ENCODE measurements at regions not wholly inside any gene's neighbourhood (a gene's known extent, or its start where the extent isn't known, plus 50 kb on each side); places are given as distances from the start of the nearest gene placed in this dataset.

- TF ChIP-seq, protein P1, sequence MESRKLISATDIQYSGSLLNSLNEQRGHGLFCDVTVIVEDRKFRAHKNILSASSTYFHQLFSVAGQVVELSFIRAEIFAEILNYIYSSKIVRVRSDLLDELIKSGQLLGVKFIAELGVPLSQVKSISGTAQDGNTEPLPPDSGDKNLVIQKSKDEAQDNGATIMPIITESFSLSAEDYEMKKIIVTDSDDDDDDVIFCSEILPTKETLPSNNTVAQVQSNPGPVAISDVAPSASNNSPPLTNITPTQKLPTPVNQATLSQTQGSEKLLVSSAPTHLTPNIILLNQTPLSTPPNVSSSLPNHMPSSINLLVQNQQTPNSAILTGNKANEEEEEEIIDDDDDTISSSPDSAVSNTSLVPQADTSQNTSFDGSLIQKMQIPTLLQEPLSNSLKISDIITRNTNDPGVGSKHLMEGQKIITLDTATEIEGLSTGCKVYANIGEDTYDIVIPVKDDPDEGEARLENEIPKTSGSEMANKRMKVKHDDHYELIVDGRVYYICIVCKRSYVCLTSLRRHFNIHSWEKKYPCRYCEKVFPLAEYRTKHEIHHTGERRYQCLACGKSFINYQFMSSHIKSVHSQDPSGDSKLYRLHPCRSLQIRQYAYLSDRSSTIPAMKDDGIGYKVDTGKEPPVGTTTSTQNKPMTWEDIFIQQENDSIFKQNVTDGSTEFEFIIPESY (IDR thresholded peaks at IDR 0.05), result no peak
- TF ChIP-seq, protein P2, sequence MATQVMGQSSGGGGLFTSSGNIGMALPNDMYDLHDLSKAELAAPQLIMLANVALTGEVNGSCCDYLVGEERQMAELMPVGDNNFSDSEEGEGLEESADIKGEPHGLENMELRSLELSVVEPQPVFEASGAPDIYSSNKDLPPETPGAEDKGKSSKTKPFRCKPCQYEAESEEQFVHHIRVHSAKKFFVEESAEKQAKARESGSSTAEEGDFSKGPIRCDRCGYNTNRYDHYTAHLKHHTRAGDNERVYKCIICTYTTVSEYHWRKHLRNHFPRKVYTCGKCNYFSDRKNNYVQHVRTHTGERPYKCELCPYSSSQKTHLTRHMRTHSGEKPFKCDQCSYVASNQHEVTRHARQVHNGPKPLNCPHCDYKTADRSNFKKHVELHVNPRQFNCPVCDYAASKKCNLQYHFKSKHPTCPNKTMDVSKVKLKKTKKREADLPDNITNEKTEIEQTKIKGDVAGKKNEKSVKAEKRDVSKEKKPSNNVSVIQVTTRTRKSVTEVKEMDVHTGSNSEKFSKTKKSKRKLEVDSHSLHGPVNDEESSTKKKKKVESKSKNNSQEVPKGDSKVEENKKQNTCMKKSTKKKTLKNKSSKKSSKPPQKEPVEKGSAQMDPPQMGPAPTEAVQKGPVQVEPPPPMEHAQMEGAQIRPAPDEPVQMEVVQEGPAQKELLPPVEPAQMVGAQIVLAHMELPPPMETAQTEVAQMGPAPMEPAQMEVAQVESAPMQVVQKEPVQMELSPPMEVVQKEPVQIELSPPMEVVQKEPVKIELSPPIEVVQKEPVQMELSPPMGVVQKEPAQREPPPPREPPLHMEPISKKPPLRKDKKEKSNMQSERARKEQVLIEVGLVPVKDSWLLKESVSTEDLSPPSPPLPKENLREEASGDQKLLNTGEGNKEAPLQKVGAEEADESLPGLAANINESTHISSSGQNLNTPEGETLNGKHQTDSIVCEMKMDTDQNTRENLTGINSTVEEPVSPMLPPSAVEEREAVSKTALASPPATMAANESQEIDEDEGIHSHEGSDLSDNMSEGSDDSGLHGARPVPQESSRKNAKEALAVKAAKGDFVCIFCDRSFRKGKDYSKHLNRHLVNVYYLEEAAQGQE (IDR thresholded peaks at IDR 0.05), result no peak
- TF ChIP-seq HNF4G (IDR thresholded peaks at IDR 0.05) (no peak), EGR1 (IDR thresholded peaks at IDR 0.05; ENCODE audit: low read depth in 2 of 2) (no peak), RAD21 (IDR thresholded peaks at IDR 0.05) (no peak), TAF1 (conservative IDR thresholded peaks at IDR 0.05) (no peak), GABPA (IDR thresholded peaks at IDR 0.05 in 1 of 2, conservative IDR thresholded peaks at IDR 0.05 in 1 of 2) (no peak), JUND (IDR thresholded peaks at IDR 0.05) (no peak), NR2F2 (IDR thresholded peaks at IDR 0.05) (no peak)
- TF ChIP-seq, protein P3, sequence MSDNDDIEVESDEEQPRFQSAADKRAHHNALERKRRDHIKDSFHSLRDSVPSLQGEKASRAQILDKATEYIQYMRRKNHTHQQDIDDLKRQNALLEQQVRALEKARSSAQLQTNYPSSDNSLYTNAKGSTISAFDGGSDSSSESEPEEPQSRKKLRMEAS (IDR thresholded peaks at IDR 0.05), result no peak
- TF ChIP-seq, protein P4, sequence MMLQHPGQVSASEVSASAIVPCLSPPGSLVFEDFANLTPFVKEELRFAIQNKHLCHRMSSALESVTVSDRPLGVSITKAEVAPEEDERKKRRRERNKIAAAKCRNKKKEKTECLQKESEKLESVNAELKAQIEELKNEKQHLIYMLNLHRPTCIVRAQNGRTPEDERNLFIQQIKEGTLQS (IDR thresholded peaks at IDR 0.05), result no peak
- Histone ChIP-seq H3K9me3 (ENCODE audit: control insufficient read depth in 4 of 4, low read length in 3 of 4) (no peaks in the 10 kb centered on the region), H3K27ac (ENCODE audit: low read depth in 1 of 2, low read length in 2 of 2) (no peak overlapping the region), H3K9ac (ENCODE audit: low read depth in 1 of 2, low read length in 2 of 2) (no peak overlapping the region), H3K4me3 (ENCODE audit: low read depth in 1 of 3, low read length in 3 of 3) (no peak overlapping the region), H3K4me1 (ENCODE audit: control insufficient read depth in 4 of 4, insufficient read depth in 4 of 4, low read length in 3 of 4) (no peaks in the 10 kb centered on the region), H3K36me3 (ENCODE audit: control insufficient read depth in 4 of 4, insufficient read depth in 3 of 4, low read depth in 1 of 4, low read length in 3 of 4) (no peaks in the 10 kb centered on the region), H3K27me3 (ENCODE audit: control insufficient read depth in 4 of 4, insufficient read depth in 4 of 4, low read length in 3 of 4) (no peaks in the 10 kb centered on the region)
- DNase-seq (ENCODE audit: low spot score), result no peak
These were observed 1210.7 kb upstream of the PCDH9 start for GRCh38 chr13:68440874-68441273.

DNA sequence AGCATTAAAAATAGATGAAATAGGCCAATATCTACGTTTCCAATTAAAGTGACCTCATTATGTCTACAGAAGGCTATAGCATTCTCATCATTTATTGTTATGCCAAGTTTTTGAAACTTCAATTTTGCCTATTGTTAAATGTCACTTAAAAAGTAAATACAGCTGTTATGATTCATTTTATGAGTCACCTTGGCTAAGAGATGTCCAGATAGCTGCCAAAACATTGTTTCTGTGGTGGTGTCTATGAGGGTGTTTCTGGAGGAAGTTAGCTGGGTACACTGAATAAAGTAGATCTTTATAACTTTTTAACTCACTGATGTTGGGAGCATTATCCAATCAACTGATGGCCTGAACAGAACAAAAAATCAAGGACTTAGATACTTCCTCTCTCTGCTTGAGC is 1209.7 kb upstream of the PCDH9 start:
- no peaks in the 10 kb centered on the region for H3K27me3 ChIP-seq (ENCODE audit: control insufficient read depth in 4 of 4, insufficient read depth in 4 of 4, low read length in 3 of 4)
- WGBS, result 40% methylated on average over 1 of the region's 1 CpG
- DNase-seq (ENCODE audit: low spot score), result no peak
- no peak overlapping the region for H3K9ac ChIP-seq (ENCODE audit: low read depth in 1 of 2, low read length in 2 of 2)
- no peak overlapping the region for H3K27ac ChIP-seq (ENCODE audit: low read depth in 1 of 2, low read length in 2 of 2)
- TF ChIP-seq TAF1 (conservative IDR thresholded peaks at IDR 0.05) (no peak), YY1 (IDR thresholded peaks at IDR 0.05) (no peak), RAD21 (IDR thresholded peaks at IDR 0.05) (no peak), RXRA (IDR thresholded peaks at IDR 0.05) (no peak), NR2F2 (IDR thresholded peaks at IDR 0.05) (no peak), GABPA (IDR thresholded peaks at IDR 0.05 in 1 of 2, conservative IDR thresholded peaks at IDR 0.05 in 1 of 2) (no peak), EGR1 (IDR thresholded peaks at IDR 0.05; ENCODE audit: low read depth in 2 of 2) (no peak), HNF4G (IDR thresholded peaks at IDR 0.05) (no peak), HNF4A (conservative IDR thresholded peaks at IDR 0.05) (no peak), FOXA1 (IDR thresholded peaks at IDR 0.05) (no peak), SP1 (IDR thresholded peaks at IDR 0.05) (no peak), JUND (IDR thresholded peaks at IDR 0.05) (no peak)
- TF ChIP-seq, protein P4 (IDR thresholded peaks at IDR 0.05), result no peak
- TF ChIP-seq, protein P2 (IDR thresholded peaks at IDR 0.05), result no peak
- TF ChIP-seq, protein P3 (IDR thresholded peaks at IDR 0.05), result no peak
- TF ChIP-seq, protein P1 (IDR thresholded peaks at IDR 0.05), result no peak
- TF ChIP-seq, protein P5, sequence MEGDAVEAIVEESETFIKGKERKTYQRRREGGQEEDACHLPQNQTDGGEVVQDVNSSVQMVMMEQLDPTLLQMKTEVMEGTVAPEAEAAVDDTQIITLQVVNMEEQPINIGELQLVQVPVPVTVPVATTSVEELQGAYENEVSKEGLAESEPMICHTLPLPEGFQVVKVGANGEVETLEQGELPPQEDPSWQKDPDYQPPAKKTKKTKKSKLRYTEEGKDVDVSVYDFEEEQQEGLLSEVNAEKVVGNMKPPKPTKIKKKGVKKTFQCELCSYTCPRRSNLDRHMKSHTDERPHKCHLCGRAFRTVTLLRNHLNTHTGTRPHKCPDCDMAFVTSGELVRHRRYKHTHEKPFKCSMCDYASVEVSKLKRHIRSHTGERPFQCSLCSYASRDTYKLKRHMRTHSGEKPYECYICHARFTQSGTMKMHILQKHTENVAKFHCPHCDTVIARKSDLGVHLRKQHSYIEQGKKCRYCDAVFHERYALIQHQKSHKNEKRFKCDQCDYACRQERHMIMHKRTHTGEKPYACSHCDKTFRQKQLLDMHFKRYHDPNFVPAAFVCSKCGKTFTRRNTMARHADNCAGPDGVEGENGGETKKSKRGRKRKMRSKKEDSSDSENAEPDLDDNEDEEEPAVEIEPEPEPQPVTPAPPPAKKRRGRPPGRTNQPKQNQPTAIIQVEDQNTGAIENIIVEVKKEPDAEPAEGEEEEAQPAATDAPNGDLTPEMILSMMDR (IDR thresholded peaks at IDR 0.05; ENCODE audit: low read depth, low read length, missing input control), result no peak
- H3K4me3 ChIP-seq (ENCODE audit: low read depth in 1 of 3, low read length in 3 of 3), result no peak overlapping the region
- no peaks in the 10 kb centered on the region for H3K36me3 ChIP-seq (ENCODE audit: control insufficient read depth in 4 of 4, insufficient read depth in 3 of 4, low read depth in 1 of 4, low read length in 3 of 4)
- no peaks in the 10 kb centered on the region for H3K4me1 ChIP-seq (ENCODE audit: control insufficient read depth in 4 of 4, insufficient read depth in 4 of 4, low read length in 3 of 4)
- no peaks in the 10 kb centered on the region for H3K9me3 ChIP-seq (ENCODE audit: control insufficient read depth in 4 of 4, low read length in 3 of 4)
